ENCODE measurements at regions not wholly inside any gene's neighbourhood (a gene's known extent, or its start where the extent isn't known, plus 50 kb on each side); places are given as distances from the start of the nearest gene placed in this dataset.

GRCh38 chr6:11644601-11645000 is 107.1 kb downstream of the TMEM170B start (continued):
- TF ChIP-seq RNF2 (IDR thresholded peaks at IDR 0.05; ENCODE audit: borderline replicate concordance, low read depth, low read length, missing control alignments, poor library complexity, severe bottlenecking) (no peak), RBBP5 (IDR thresholded peaks at IDR 0.05; ENCODE audit: borderline replicate concordance, low read depth, low read length) (no peak), E2F6 (IDR thresholded peaks at IDR 0.05) (no peak), CHD2 (IDR thresholded peaks at IDR 0.05; ENCODE audit: low read length) (no peak), YY1 (IDR thresholded peaks at IDR 0.05; ENCODE audit: low read depth, low read length) (no peak), CEBPB (IDR thresholded peaks at IDR 0.05; ENCODE audit: low read depth, low read length) (no peak)

Measured in H1 (cell line).